HG03280 (cell line): ENCODE measurements at regions not wholly inside any gene's neighbourhood (a gene's known extent, or its start where the extent isn't known, plus 50 kb on each side); places are given as distances from the start of the nearest gene placed in this dataset.

Source experiments
- ATAC-seq: cut with Tn5 transposase; IDR thresholded peaks from one replicate; pipeline ENCODE4 v1.9.1; 2021; ENCODE audit warnings: mild to moderate bottlenecking, moderate library complexity; ENCODE audit not compliant: unreplicated experiment

GRCh38 chr1:94620345-94621031 lies 78.9 kb upstream of the F3 start:
- ATAC-seq, result no peak

- no peak for ATAC-seq
Measured at GRCh38 chr1:94619731-94620130, 78.2 kb upstream of the F3 start.

GRCh38 chr1:94617957-94618739 lies 76.6 kb upstream of the F3 start:
- no peak for ATAC-seq

DNA sequence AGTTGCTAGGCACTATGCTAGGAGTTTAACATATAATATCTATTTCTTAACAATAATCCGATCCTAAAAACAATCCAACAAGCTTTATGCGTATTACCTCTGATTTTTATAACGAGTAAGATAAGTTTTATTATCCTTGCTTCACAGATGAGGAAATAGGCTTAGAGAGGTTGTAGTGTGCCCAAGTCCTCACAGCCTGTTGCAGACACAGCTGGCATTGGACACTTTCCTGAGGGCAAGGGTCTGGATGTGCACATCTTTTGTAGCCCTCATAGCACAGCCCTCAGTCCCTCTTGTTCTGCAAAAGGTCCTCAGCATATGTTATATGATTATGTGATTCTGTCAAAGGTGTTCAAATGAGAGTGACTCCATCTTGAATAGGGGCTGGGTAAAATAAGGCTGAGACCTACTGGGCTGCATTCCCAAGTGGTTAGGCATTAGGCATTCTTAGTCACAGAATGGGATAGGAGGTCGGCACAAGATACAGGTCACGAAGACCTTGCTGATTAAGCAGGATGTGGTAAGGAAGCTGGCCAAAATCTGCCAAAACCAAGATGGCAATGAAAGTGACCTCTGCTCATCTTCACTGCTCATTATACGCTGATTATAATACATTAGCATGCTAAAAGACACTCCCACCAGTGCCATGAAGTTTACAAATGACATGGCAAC lies 75.7 kb upstream of the F3 start:
- no peak for ATAC-seq

GRCh38 chr1:94616506-94616905 lies 74.9 kb upstream of the F3 start:
- no peak for ATAC-seq

DNA sequence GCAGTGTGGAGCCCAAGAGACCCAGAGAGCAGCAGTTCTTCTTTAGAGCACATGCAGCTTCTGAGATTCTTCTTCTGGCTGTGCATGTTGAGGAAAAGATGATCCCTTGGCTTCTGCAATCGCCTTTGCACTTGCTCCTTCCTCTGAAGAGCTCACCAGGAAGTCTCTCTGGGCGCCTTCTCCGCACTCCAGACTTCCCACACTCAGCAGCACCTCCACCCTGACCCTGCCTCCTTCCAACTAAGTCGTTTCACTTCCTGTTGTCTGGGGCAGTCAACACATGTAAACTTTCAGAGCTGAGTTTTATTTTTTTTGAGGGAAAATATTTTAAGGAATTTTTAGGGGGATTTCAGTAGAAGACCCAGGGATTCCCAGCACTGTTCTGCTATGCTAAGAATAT lies 73.4 kb upstream of the F3 start:
- no peak for ATAC-seq

DNA sequence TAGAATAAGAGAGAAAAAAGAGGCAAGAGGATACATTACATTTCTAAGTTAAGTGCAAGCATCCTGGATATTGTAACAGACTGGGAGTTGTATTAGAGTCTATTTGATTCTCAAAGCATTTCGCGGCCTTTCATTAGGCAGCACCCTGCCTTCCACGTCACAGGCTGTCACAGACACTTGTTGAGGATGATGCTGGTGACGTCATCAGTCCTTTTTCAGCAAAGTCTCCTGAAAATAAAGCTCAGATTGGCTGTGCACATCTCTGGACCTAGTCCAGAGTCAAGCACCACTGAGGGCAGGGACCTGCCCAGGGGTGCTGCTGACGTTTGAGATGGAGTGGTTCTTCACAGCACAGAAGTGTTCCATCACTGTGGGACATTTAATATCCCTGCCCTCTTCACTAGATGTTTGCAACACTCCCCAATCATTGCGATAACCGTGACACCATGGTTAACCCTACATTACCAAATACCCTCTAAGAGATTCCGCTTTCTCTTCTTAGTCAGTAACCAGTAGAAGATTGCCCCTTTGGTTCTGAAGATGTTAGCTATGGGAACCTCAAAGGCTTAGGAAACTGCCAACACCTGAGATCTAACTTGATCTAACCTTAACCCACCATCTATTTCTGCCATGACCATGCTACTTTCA lies 72.7 kb upstream of the F3 start:
- ATAC-seq, result no peak

DNA sequence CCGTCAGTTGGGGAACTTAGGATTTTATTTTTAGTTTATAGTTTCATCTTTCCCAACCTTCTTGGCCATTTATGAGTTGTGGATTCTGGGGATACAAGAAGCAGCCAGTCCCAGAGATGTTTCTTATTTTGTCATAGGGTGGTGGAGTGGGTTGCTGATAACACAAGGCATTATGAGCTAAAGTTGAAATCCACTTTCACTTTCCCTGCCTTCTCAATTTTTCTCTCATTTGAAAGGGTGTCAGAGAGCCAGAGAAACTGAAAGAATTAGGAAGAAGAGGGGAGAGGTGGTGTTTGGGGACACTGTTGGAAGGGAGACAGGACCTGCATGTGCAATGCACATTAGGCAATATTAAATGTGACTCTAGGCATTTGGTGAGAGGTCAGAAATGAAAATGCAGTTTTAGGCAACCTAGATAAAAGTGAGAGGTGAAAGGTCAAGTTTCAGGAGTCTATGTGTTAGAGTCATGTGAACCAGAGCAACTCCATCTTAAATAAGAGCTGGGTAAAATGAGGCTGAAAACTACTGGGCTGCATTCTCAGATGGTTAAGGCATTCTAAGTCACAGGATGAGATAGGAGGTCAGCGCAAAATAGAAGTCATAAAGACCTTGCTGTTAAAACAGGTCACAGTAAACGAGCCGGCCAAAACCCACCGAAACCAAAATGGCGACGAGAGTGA lies 71.1 kb upstream of the F3 start:
- ATAC-seq, result no peak

DNA sequence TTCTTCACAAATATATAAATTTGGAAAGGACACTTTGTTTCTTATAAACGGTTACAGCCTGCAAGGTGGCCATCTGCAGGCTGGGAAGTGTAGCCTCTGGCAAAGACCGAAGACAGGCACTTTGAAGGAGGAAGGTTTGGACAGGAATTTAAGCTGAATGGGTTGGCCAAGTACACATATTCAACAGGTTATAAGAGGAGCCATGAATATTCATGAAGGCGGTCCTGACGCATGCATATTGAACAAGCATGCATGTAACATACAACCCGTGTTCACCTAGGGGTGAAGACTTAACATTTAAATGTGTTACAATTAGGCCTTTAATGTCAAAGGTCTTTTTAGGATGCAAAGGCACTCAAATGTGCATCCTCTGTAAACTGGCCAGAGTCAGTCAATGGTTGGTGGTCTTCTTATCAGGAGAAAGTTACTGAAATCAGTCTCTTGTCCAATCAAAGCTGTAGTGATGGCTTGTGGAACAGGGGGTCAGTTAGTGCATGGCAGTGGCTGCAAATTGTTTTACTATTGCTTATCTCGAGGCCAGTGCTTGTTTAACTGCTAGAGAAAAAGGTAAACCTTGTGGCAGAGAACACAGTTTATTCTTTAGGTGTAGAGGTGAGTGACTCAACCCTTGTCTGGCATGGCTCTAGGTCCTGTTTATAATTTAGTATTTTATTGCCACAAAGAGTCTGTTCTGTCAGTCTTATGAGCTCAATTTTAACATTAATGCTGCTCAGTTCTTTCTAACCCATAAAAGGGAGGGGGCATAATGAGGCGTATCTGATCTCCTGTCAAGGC lies 70.3 kb upstream of the F3 start:
- ATAC-seq, result no peak

GRCh38 chr1:94609619-94610018 lies 68.1 kb upstream of the F3 start:
- no peak for ATAC-seq

DNA sequence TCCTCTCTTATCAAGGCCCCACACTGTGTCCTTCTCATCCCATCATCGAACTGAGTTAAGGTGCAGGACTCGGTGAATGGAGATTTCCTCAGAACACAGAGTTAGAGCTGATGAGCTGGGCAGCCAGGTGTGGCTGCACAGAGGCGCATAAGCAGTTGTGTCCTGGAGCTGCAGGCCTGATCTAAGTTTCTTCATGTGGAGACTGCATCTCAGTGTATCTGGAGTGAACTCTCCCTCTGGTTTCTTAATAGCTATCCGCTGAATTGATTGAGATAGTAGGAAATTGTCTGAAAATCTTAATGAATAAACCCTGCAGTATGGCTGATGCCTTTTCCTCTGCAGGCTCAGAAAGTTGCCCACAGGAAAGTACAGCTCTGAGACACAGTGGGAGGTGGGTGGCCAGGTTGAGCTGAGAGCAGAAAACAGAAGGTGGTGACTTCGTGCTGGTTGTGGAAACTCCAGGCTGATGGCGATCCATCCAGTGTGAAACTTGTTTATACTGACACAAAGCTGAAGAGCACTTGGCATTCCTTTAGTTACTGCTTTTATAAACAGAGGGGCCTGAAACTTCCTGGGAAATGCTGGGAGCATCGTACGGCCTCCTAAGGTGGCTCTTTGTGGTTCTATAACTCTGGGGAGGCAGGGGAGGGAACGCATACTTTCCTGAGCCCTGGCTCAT lies 67.4 kb upstream of the F3 start:
- no peak for ATAC-seq

DNA sequence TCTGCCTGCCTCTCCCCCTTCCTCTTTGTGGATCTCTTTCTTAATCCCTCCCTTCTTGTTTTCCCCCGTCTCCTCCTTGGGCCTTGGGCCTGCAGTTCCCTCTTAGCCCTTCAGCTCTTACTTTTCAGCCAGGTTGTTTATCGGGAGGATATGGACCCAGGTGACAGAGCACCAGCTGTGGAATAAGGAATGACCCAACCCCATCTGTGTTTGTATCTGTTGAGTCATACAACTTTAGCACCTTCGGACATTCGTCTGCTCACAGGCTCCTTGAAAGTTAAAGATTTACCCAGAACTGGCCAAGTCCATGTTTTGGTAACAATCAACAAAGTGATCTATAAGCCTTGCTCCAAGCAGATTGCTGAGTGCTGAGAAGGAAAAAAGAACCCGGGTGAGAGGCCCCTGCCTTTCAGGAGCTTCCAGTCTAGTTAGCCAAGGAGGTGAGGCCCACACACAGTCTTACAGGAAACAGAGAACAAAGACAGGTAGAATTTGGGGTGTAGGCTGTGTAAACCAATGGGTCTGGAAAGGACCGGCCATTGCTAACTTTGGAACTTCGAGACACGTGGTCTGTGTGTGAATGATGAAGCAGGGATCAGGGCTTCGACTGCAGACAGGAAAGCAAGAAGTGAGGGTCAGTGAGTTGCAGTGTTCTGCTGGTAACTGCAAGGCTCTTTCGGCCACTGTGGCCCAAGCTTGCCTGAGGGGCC lies 66.7 kb upstream of the F3 start:
- no peak for ATAC-seq

DNA sequence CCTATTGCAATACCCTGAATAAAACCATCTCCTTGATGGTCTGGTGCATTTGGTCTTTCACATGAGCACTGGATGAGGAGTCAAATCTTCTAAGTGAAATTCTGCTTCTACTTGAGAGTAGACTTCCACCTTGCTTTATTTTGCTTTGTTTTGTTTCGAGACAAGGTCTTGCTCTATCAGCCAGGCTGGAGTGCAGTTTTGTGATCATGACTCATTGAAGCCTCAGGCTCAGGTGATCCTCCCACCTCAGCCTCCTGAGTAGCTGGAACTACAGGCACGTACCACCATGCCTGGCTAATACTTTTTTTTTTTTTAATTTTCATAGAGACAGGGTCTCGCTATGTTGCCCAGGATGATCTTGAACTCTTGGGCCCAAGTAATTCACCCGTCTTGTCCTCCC lies 65.8 kb upstream of the F3 start:
- ATAC-seq, result no peak

- no peak for ATAC-seq
Measured at GRCh38 chr1:94606471-94606870, 64.9 kb upstream of the F3 start.

- no peak for ATAC-seq
Measured at GRCh38 chr1:94603663-94604062, 62.1 kb upstream of the F3 start.

DNA sequence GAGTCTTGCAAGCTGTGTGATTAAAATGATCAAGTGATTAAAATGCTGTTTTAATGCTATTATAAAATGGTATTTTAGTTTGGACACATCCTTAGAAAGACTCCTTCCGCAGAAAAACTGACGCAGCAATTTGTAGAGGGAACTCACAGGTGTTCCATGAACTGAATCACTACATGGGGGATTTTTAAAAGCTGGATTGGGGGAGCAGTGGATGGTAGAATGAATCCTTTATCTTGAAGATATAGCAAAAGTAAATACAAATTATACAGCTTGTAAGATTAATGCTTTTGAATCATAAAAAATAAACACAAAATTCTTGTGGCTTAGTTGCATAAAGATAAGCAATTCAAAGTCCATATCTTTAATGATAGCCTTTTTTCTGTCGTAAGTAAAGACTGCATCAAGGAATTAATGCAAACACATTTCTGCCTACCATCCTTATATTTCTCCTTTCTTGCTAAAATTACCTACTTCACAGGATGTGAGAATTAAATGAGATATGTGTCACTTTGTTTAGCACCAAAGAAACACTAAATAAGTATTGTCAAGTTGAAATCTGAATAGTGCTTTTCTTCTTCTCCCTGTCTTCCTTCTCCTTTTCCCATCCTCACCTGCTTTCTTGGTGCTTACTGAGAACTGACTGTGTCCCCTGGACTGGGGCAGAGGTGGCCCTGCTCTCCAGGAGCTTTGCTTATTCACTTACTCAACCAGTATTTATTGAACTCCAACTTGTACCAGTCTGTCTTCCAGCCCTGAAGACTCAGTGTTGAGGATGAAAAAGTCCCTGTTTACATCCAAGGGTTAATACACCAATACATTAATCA lies 61.5 kb upstream of the F3 start:
- ATAC-seq, result no peak

- ATAC-seq, result no peak
Measured at GRCh38 chr1:94602316-94602715, 60.8 kb upstream of the F3 start.

GRCh38 chr1:94600556-94600955 lies 59.0 kb upstream of the F3 start:
- ATAC-seq, result no peak
